ENCODE measurements at regions not wholly inside any gene's neighbourhood (a gene's known extent, or its start where the extent isn't known, plus 50 kb on each side); places are given as distances from the start of the nearest gene placed in this dataset.
"Not testable (repeated sequence)": the region's sequence is repeated elsewhere in the genome, so short reads cannot be mapped to it uniquely, and the experiment has no call there.

- H3K27ac ChIP-seq (ENCODE audit: low read depth, low read length, poor library complexity, severe bottlenecking), result no peak overlapping the region
- no peaks in the 10 kb centered on the region for H3F3A ChIP-seq (ENCODE audit: insufficient read depth, low read length)
- TF ChIP-seq EZH2 (IDR thresholded peaks at IDR 0.05; ENCODE audit: borderline replicate concordance, low read length), result no peak
- TF ChIP-seq CTCF (IDR thresholded peaks at IDR 0.05; ENCODE audit: low read length), result no peak
- H3K79me2 ChIP-seq (ENCODE audit: insufficient read depth, low read length), result no peaks in the 10 kb centered on the region
- no peaks in the 10 kb centered on the region for H3K9me3 ChIP-seq (ENCODE audit: low read length)
- no peak overlapping the region for H3K4me3 ChIP-seq (ENCODE audit: low read depth, low read length, poor library complexity, severe bottlenecking)
- no peaks in the 10 kb centered on the region for H3K27me3 ChIP-seq (ENCODE audit: insufficient read depth, low read length)
- H3K4me1 ChIP-seq (ENCODE audit: insufficient read depth, low read length, severe bottlenecking), result no peaks in the 10 kb centered on the region
- H3K9me2 ChIP-seq (ENCODE audit: low read depth, low read length), result no peaks in the 10 kb centered on the region
- H3K9ac ChIP-seq (ENCODE audit: low read length), result no peak overlapping the region
- no peaks in the 10 kb centered on the region for H3K36me3 ChIP-seq (ENCODE audit: insufficient read depth, low read length)
- no peak overlapping the region for H3K4me2 ChIP-seq (ENCODE audit: low read length)
- H2AFZ ChIP-seq (ENCODE audit: low read length), result no peak overlapping the region
- H4K20me1 ChIP-seq (ENCODE audit: insufficient read depth, low read length), result no peaks in the 10 kb centered on the region
These were observed 400.2 kb upstream of the SPHKAP start for GRCh38 chr2:228581731-228582130.

- no peaks in the 10 kb centered on the region for H3K79me2 ChIP-seq (ENCODE audit: insufficient read depth, low read length)
- no peaks in the 10 kb centered on the region for H3K9me2 ChIP-seq (ENCODE audit: low read depth, low read length)
- no peaks in the 10 kb centered on the region for H3K4me1 ChIP-seq (ENCODE audit: insufficient read depth, low read length, severe bottlenecking)
- no peaks in the 10 kb centered on the region for H3K9me3 ChIP-seq (ENCODE audit: low read length)
- no peak overlapping the region for H3K9ac ChIP-seq (ENCODE audit: low read length)
- no peak overlapping the region for H3K27ac ChIP-seq (ENCODE audit: low read depth, low read length, poor library complexity, severe bottlenecking)
- H3K27me3 ChIP-seq (ENCODE audit: insufficient read depth, low read length), result no peaks in the 10 kb centered on the region
- TF ChIP-seq CTCF (IDR thresholded peaks at IDR 0.05; ENCODE audit: low read length) (no peak), EZH2 (IDR thresholded peaks at IDR 0.05; ENCODE audit: borderline replicate concordance, low read length) (no peak)
- H2AFZ ChIP-seq (ENCODE audit: low read length), result no peak overlapping the region
- no peak overlapping the region for H3K4me3 ChIP-seq (ENCODE audit: low read depth, low read length, poor library complexity, severe bottlenecking)
- no peaks in the 10 kb centered on the region for H3F3A ChIP-seq (ENCODE audit: insufficient read depth, low read length)
- H3K36me3 ChIP-seq (ENCODE audit: insufficient read depth, low read length), result no peaks in the 10 kb centered on the region
- no peaks in the 10 kb centered on the region for H4K20me1 ChIP-seq (ENCODE audit: insufficient read depth, low read length)
- no peak overlapping the region for H3K4me2 ChIP-seq (ENCODE audit: low read length)
These were observed 394.4 kb upstream of the SPHKAP start for GRCh38 chr2:228575897-228576296.

GRCh38 chr2:228568275-228568674 is 386.8 kb upstream of the SPHKAP start:
- not testable (repeated sequence) for H3K4me3 ChIP-seq (ENCODE audit: low read depth, low read length, poor library complexity, severe bottlenecking); H3K36me3 ChIP-seq (ENCODE audit: insufficient read depth, low read length); H3K4me2 ChIP-seq (ENCODE audit: low read length); H2AFZ ChIP-seq (ENCODE audit: low read length); H4K20me1 ChIP-seq (ENCODE audit: insufficient read depth, low read length); H3K9me2 ChIP-seq (ENCODE audit: low read depth, low read length); H3K4me1 ChIP-seq (ENCODE audit: insufficient read depth, low read length, severe bottlenecking); H3K9ac ChIP-seq (ENCODE audit: low read length); H3K9me3 ChIP-seq (ENCODE audit: low read length); H3F3A ChIP-seq (ENCODE audit: insufficient read depth, low read length); H3K79me2 ChIP-seq (ENCODE audit: insufficient read depth, low read length); H3K27ac ChIP-seq (ENCODE audit: low read depth, low read length, poor library complexity, severe bottlenecking); H3K27me3 ChIP-seq (ENCODE audit: insufficient read depth, low read length)

GRCh38 chr2:228561816-228562215 is 380.3 kb upstream of the SPHKAP start:
- H3K27ac ChIP-seq (ENCODE audit: low read depth, low read length, poor library complexity, severe bottlenecking), result no peak overlapping the region
- no peaks in the 10 kb centered on the region for H4K20me1 ChIP-seq (ENCODE audit: insufficient read depth, low read length)
- no peak for TF ChIP-seq EZH2 (IDR thresholded peaks at IDR 0.05; ENCODE audit: borderline replicate concordance, low read length)
- TF ChIP-seq CTCF (IDR thresholded peaks at IDR 0.05; ENCODE audit: low read length), result no peak
- H3K4me2 ChIP-seq (ENCODE audit: low read length), result no peak overlapping the region
- H3K9me2 ChIP-seq (ENCODE audit: low read depth, low read length), result no peaks in the 10 kb centered on the region
- no peak overlapping the region for H3K9ac ChIP-seq (ENCODE audit: low read length)
- no peaks in the 10 kb centered on the region for H3K9me3 ChIP-seq (ENCODE audit: low read length)
- no peaks in the 10 kb centered on the region for H3K36me3 ChIP-seq (ENCODE audit: insufficient read depth, low read length)
- no peaks in the 10 kb centered on the region for H3K4me1 ChIP-seq (ENCODE audit: insufficient read depth, low read length, severe bottlenecking)
- H3K4me3 ChIP-seq (ENCODE audit: low read depth, low read length, poor library complexity, severe bottlenecking), result no peak overlapping the region
- H3K79me2 ChIP-seq (ENCODE audit: insufficient read depth, low read length), result no peaks in the 10 kb centered on the region
- no peaks in the 10 kb centered on the region for H3K27me3 ChIP-seq (ENCODE audit: insufficient read depth, low read length)
- H3F3A ChIP-seq (ENCODE audit: insufficient read depth, low read length), result no peaks in the 10 kb centered on the region
- no peak overlapping the region for H2AFZ ChIP-seq (ENCODE audit: low read length)
